Fibroblast of pulmonary artery (primary cell): ENCODE measurements at regions not wholly inside any gene's neighbourhood (a gene's known extent, or its start where the extent isn't known, plus 50 kb on each side); places are given as distances from the start of the nearest gene placed in this dataset.

ENCODE experiments used
- DNase-seq: peaks from one replicate; pipeline ENCODE4 v3.0.0-alpha.2; 2010; ENCODE audit warnings: low read depth
- H3K4me3 ChIP-seq: replicated peaks from 2 replicates; pipeline ENCODE4 v1.5.1; 2011; ENCODE audit warnings: low read depth, mild to moderate bottlenecking, control low read depth, low read length, moderate library complexity
- CTCF ChIP-seq: IDR thresholded peaks from 2 replicates; pipeline ENCODE4 v1.5.1; 2011; ENCODE audit warnings: mild to moderate bottlenecking, control low read depth, low read length, inconsistent platforms; ENCODE audit errors: missing control alignments

DNA sequence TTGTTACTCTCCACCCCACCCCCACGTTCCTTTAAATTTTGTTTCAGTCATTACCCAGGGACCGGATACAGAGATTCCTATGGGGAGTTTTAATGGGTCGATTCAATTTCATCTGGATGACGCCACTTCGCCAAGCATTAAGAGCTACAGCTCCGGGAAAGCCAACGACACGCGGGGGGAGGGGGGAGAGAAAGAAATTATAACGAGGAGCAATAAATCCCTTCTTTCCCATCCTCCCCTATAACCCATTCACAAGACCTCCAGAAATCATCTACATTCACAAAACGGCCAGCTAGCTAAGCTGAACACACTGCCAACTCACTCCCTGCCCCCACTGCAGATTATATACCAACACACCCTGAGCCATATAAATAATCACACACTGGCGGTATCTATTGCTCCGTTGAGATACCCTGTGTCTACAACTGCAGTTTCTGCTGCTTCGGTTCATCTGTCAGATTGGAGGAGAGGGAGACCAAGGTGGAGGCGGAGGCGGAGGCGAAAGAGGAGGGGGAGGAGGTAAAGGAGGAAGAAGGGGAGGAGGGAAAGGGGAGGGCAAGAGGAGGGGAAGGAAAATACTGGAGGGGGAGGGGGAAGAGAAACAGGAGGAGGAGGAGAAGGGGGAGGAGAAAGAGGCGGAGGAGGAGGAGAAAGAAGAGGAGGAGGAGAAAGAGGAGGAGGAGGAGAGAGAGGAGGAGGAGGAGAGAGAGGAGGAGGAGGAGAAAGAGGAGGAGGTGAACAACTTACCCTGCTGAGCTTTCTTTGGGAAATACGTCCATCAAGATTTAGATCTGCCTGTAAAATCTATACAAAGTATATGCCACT, 113.9 kb upstream of the VAMP7 start:
- H3K4me3 ChIP-seq = peak overlapping the region; percentile 57
- DNase-seq = peak; percentile 77
- no peak for TF ChIP-seq CTCF

- DNase-seq = no peak
- H3K4me3 ChIP-seq = no peak overlapping the region
- no peak for TF ChIP-seq CTCF
Measured at GRCh38 chrX:155766321-155766720, 114.8 kb upstream of the VAMP7 start.

DNA sequence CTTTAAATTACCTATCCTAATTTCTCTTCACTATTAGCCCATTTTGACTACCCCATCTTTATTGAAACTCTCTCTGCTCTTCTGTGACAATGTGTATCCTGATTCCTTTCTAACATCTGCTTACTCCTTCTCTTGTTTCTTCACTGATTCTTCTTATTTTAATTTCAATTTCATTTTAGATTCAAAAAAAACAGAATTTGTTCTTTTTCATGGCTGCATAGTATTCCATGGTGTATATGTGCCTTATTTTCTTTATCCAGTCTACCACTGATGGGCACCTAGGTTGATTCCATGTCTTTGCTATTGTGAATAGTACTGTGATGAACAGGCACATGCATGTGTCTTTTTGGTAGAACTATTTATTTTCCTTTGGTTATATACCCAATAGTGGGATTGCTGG, 120.0 kb upstream of the VAMP7 start:
- no peak for TF ChIP-seq CTCF
- DNase-seq = no peak
- no peak overlapping the region for H3K4me3 ChIP-seq

GRCh38 chrX:155757046-155757759, 123.9 kb upstream of the VAMP7 start:
- H3K4me3 ChIP-seq = no peak overlapping the region
- DNase-seq = no peak
- no peak for TF ChIP-seq CTCF

DNA sequence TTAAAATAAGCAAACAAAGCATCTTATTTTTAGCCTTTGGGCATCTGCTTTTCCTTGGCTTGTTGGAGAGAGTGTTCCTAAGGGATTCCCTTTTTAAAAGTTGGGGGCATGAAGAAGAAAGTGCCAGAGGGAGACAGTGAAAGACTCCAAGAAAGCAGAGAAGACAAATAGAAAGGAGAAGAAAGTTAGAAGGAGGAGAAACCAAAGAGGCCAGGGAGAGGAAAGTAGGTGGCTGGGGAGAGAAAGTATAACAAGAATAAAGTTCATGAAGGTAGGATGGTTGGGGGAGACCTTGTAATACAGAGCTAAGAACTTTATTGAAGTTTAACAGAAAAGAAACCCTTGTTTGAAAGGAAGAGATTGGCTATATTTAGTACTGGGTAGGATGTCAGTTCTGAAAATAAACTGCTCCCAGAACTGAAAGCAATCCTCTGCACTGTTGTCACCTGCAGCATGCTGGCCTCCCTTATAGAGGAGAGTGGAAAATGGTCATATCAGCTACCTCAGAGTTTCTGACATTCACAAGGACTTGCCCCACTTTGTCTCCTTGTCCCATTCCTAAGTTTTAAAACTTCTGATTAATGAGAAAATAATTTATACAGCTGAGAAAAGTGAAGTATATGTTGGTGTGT, 125.3 kb upstream of the VAMP7 start:
- H3K4me3 ChIP-seq = no peak overlapping the region
- DNase-seq = no peak
- no peak for TF ChIP-seq CTCF

- TF ChIP-seq CTCF = no peak
- DNase-seq = no peak
Measured at GRCh38 chrX:155751131-155751530, 130.0 kb upstream of the VAMP7 start.

More at GRCh38 chrX:155751131-155751530, 130.0 kb upstream of the VAMP7 start:
- H3K4me3 ChIP-seq = no peak overlapping the region
